Right lobe of liver (tissue), 4 donors: ENCODE measurements at regions not wholly inside any gene's neighbourhood (a gene's known extent, or its start where the extent isn't known, plus 50 kb on each side); places are given as distances from the start of the nearest gene placed in this dataset.

Experiments used
- POLR2A ChIP-seq: fragments of 450-650 bp; IDR thresholded peaks from one replicate; pipeline ENCODE4 v1.6.1; 2017; ENCODE audit warnings: antibody characterized with exemption, mild to moderate bottlenecking
- TF ChIP-seq, protein P1 (sequence below), 4 donors: fragments of 200-600 bp in 3 of 4; fragments of 450-650 bp in 1 of 4; IDR thresholded peaks; one replicate each; pipeline versions ENCODE4 v1.5.1 to v1.8.0; 2016 to 2022; ENCODE audit warnings: antibody characterized with exemption in 4 of 4, mild to moderate bottlenecking in 2 of 4
- donor health status: DM: no; HTN: no; CAD: no.
- donor health status: DM: no; HTN: no; CAD: no.
- donor health status: DM: no; HTN: yes; CAD: no.

- TF ChIP-seq, protein P1, sequence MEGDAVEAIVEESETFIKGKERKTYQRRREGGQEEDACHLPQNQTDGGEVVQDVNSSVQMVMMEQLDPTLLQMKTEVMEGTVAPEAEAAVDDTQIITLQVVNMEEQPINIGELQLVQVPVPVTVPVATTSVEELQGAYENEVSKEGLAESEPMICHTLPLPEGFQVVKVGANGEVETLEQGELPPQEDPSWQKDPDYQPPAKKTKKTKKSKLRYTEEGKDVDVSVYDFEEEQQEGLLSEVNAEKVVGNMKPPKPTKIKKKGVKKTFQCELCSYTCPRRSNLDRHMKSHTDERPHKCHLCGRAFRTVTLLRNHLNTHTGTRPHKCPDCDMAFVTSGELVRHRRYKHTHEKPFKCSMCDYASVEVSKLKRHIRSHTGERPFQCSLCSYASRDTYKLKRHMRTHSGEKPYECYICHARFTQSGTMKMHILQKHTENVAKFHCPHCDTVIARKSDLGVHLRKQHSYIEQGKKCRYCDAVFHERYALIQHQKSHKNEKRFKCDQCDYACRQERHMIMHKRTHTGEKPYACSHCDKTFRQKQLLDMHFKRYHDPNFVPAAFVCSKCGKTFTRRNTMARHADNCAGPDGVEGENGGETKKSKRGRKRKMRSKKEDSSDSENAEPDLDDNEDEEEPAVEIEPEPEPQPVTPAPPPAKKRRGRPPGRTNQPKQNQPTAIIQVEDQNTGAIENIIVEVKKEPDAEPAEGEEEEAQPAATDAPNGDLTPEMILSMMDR (IDR thresholded peaks at IDR 0.05), result no peak
- no peak for TF ChIP-seq POLR2A
These were observed 1095.4 kb upstream of the CELF2 start for GRCh38 chr10:9922126-9922870.
